ENCODE measurements at regions not wholly inside any gene's neighbourhood (a gene's known extent, or its start where the extent isn't known, plus 50 kb on each side); places are given as distances from the start of the nearest gene placed in this dataset.

- TF ChIP-seq, protein P1, sequence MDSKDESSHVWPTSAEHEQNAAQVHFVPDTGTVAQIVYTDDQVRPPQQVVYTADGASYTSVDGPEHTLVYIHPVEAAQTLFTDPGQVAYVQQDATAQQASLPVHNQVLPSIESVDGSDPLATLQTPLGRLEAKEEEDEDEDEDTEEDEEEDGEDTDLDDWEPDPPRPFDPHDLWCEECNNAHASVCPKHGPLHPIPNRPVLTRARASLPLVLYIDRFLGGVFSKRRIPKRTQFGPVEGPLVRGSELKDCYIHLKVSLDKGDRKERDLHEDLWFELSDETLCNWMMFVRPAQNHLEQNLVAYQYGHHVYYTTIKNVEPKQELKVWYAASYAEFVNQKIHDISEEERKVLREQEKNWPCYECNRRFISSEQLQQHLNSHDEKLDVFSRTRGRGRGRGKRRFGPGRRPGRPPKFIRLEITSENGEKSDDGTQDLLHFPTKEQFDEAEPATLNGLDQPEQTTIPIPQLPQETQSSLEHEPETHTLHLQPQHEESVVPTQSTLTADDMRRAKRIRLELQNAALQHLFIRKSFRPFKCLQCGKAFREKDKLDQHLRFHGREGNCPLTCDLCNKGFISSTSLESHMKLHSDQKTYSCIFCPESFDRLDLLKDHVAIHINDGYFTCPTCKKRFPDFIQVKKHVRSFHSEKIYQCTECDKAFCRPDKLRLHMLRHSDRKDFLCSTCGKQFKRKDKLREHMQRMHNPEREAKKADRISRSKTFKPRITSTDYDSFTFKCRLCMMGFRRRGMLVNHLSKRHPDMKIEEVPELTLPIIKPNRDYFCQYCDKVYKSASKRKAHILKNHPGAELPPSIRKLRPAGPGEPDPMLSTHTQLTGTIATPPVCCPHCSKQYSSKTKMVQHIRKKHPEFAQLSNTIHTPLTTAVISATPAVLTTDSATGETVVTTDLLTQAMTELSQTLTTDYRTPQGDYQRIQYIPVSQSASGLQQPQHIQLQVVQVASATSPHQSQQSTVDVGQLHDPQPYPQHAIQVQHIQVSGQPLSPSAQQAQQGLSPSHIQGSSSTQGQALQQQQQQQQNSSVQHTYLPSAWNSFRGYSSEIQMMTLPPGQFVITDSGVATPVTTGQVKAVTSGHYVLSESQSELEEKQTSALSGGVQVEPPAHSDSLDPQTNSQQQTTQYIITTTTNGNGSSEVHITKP (IDR thresholded peaks at IDR 0.05; ENCODE audit: partially characterized antibody) = no peak
- TF ChIP-seq, protein P2, sequence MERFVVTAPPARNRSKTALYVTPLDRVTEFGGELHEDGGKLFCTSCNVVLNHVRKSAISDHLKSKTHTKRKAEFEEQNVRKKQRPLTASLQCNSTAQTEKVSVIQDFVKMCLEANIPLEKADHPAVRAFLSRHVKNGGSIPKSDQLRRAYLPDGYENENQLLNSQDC (CRISPR knock-in tag; IDR thresholded peaks at IDR 0.05) = no peak
- TF ChIP-seq RBM14 (IDR thresholded peaks at IDR 0.05; ENCODE audit: borderline replicate concordance, insufficient read depth, low read depth, low read length) = no peak
- no peak for TF ChIP-seq ZKSCAN3 (CRISPR knock-in tag; IDR thresholded peaks at IDR 0.05)
- TF ChIP-seq MAFG (tag; conservative IDR thresholded peaks at IDR 0.05) = no peak
- TF ChIP-seq PTBP1 (IDR thresholded peaks at IDR 0.05; ENCODE audit: low read depth, low read length) = no peak; the same call in 1 of the 2 replicates
- no peak for TF ChIP-seq CBX5 (IDR thresholded peaks at IDR 0.05; ENCODE audit: borderline replicate concordance, low read depth)
- TF ChIP-seq KAT8 (IDR thresholded peaks at IDR 0.05; ENCODE audit: low read depth) = no peak
- no peak for TF ChIP-seq SMARCE1 (IDR thresholded peaks at IDR 0.05)
- TF ChIP-seq ZNF444 (CRISPR knock-in tag; IDR thresholded peaks at IDR 0.05) = no peak
- no peak for TF ChIP-seq NFATC3 (IDR thresholded peaks at IDR 0.05)
- TF ChIP-seq ZC3H11A (IDR thresholded peaks at IDR 0.05; ENCODE audit: low read depth, low read length) = peak; percentile 79; the same call in 1 of the 2 replicates
- peak; percentile 53; the same call in 1 of the 2 replicates for TF ChIP-seq ZNF253 (CRISPR knock-in tag; conservative IDR thresholded peaks at IDR 0.05)
- TF ChIP-seq, protein P3, sequence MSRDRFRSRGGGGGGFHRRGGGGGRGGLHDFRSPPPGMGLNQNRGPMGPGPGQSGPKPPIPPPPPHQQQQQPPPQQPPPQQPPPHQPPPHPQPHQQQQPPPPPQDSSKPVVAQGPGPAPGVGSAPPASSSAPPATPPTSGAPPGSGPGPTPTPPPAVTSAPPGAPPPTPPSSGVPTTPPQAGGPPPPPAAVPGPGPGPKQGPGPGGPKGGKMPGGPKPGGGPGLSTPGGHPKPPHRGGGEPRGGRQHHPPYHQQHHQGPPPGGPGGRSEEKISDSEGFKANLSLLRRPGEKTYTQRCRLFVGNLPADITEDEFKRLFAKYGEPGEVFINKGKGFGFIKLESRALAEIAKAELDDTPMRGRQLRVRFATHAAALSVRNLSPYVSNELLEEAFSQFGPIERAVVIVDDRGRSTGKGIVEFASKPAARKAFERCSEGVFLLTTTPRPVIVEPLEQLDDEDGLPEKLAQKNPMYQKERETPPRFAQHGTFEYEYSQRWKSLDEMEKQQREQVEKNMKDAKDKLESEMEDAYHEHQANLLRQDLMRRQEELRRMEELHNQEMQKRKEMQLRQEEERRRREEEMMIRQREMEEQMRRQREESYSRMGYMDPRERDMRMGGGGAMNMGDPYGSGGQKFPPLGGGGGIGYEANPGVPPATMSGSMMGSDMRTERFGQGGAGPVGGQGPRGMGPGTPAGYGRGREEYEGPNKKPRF (IDR thresholded peaks at IDR 0.05; ENCODE audit: low read depth, low read length) = no peak
- no peak for TF ChIP-seq POLR2G (IDR thresholded peaks at IDR 0.05; ENCODE audit: low read depth, low read length)
- no peak for TF ChIP-seq ZNF217 (CRISPR knock-in tag; IDR thresholded peaks at IDR 0.05)
- no peak for TF ChIP-seq SLC30A9 (CRISPR knock-in tag; IDR thresholded peaks at IDR 0.05)
- TF ChIP-seq ELF1 (tag; IDR thresholded peaks at IDR 0.05) = no peak
- TF ChIP-seq SIRT6 (IDR thresholded peaks at IDR 0.05; ENCODE audit: low read depth, low read length) = no peak
- TF ChIP-seq GATAD2A (IDR thresholded peaks at IDR 0.05) = no peak
- no peak for TF ChIP-seq TEAD2 (tag; IDR thresholded peaks at IDR 0.05)
Observed at GRCh38 chr22:19629720-19630419, 84.4 kb upstream of the SEPTIN5 start (continued).
